B cell (primary cell): ENCODE measurements at regions not wholly inside any gene's neighbourhood (a gene's known extent, or its start where the extent isn't known, plus 50 kb on each side); places are given as distances from the start of the nearest gene placed in this dataset.

Source experiments
- ATAC-seq: fragments of 200-7000 bp; cut with Tn5 transposase; one replicate; pipeline ENCODE4 v1.10.0; 2021; ENCODE audit warnings: low read depth, mild to moderate bottlenecking, moderate number of reproducible peaks, moderate library complexity
- CTCF ChIA-PET: fragments of 350-600 bp; sonication (Branson Sonifier 250); formaldehyde crosslinking; loops from one replicate; lab custom pipeline; 2021; ENCODE audit warnings: antibody characterized with exemption, inconsistent platforms; lab: Charles Lee
- POLR2A ChIA-PET: fragments of 350-600 bp; sonication (Branson Sonifier 250); formaldehyde crosslinking; loops from one replicate; lab custom pipeline; 2021; ENCODE audit warnings: antibody characterized with exemption; lab: Charles Lee
- DNase-seq: peaks from one replicate; pipeline ENCODE4 v3.0.0; 2013
- H2AFZ ChIP-seq: 2 replicates; pipeline ENCODE4 v1.6.1; 2012; ENCODE audit warnings: mild to moderate bottlenecking, low read depth, low read length; ENCODE audit not compliant: insufficient read depth, poor library complexity, severe bottlenecking
- H3K27ac ChIP-seq, 2 donors: 1 replicate in 1 of 2; 2 replicates in 1 of 2; pipeline ENCODE4 v1.5.1; 2012 to 2013; ENCODE audit warnings: low read length in 2 of 2, mild to moderate bottlenecking in 2 of 2, moderate library complexity in 1 of 2
- H3K27me3 ChIP-seq, 4 experiments: fragments of 200-600 bp in 1 of 4; sonication (generic) in 1 of 4; replicated peaks in 1 of 4; 1 replicate in 2 of 4; 2 replicates in 2 of 4; pipeline versions ENCODE4 v1.6.1 to v1.7.0; 2013 to 2016; ENCODE audit warnings: low read length in 3 of 4, mild to moderate bottlenecking in 2 of 4, mixed read lengths in 1 of 4, moderate library complexity in 1 of 4; ENCODE audit not compliant: insufficient read depth in 4 of 4, control insufficient read depth in 3 of 4; ENCODE audit errors: control extremely low read depth in 1 of 4
- H3K36me3 ChIP-seq, 2 experiments: replicated peaks in 1 of 2; 1 replicate in 1 of 2; 2 replicates in 1 of 2; pipeline versions ENCODE4 v1.6.1 to v1.7.1; 2013; ENCODE audit warnings: low read length in 1 of 2; ENCODE audit not compliant: insufficient read depth in 2 of 2, control insufficient read depth in 1 of 2; ENCODE audit errors: control extremely low read depth in 1 of 2, extremely low read depth in 1 of 2
- H3K4me1 ChIP-seq, 2 donors: fragments of 200-600 bp in 1 of 2; sonication (generic) in 1 of 2; 1 replicate in 1 of 2; 2 replicates in 1 of 2; pipeline versions ENCODE4 v1.5.1 to v1.6.1; 2013 to 2017; ENCODE audit warnings: low read length in 2 of 2; ENCODE audit not compliant: control insufficient read depth in 2 of 2, insufficient read depth in 2 of 2
- H3K4me2 ChIP-seq: replicated peaks from 2 replicates; pipeline ENCODE3; 2012; ENCODE audit warnings: mild to moderate bottlenecking, low read depth, low read length; ENCODE audit not compliant: poor library complexity, severe bottlenecking
- H3K4me3 ChIP-seq, 5 experiments: fragments of 200-600 bp in 1 of 5; sonication (generic) in 1 of 5; 1 replicate in 3 of 5; 2 replicates in 2 of 5; pipeline versions ENCODE4 v1.5.1 to v1.7.0; 2011 to 2016; ENCODE audit warnings: low read length in 4 of 5, mild to moderate bottlenecking in 4 of 5, low read depth in 2 of 5, control low read depth in 1 of 5, moderate library complexity in 1 of 5; ENCODE audit not compliant: insufficient read depth in 1 of 5; ENCODE audit errors: control extremely low read depth in 1 of 5, extremely low read depth in 1 of 5
- H3K79me2 ChIP-seq: fragments of 200-600 bp; sonication (generic); one replicate; pipeline ENCODE4 v1.6.0; 2016; ENCODE audit warnings: low read length; ENCODE audit not compliant: control insufficient read depth, insufficient read depth
- H3K9ac ChIP-seq: fragments of 200-600 bp; sonication (generic); 2 replicates; pipeline ENCODE4 v1.6.1; 2017; ENCODE audit warnings: mild to moderate bottlenecking, low read length, moderate library complexity
- H3K9me3 ChIP-seq, 3 donors: one replicate each; pipeline versions ENCODE4 v1.6.1 to v1.7.1; 2013; ENCODE audit warnings: low read length in 2 of 3; ENCODE audit not compliant: control insufficient read depth in 2 of 3, insufficient read depth in 1 of 3; ENCODE audit errors: control extremely low read depth in 1 of 3
- H4K20me1 ChIP-seq: 2 replicates; pipeline ENCODE4 v1.6.0; 2012; ENCODE audit warnings: mild to moderate bottlenecking, low read length; ENCODE audit not compliant: insufficient read depth, control insufficient read depth, poor library complexity, severe bottlenecking
- H3K27ac Mint-ChIP-seq: one replicate; pipeline ENCODE4 v1.8.0; 2021; ENCODE audit warnings: mixed read lengths
- H3K27me3 Mint-ChIP-seq: one replicate; pipeline ENCODE4 v1.8.0; 2021; ENCODE audit warnings: mixed read lengths
- H3K4me1 Mint-ChIP-seq: one replicate; pipeline ENCODE4 v1.8.0; 2021; ENCODE audit warnings: mixed read lengths
- H3K4me3 Mint-ChIP-seq: one replicate; pipeline ENCODE4 v1.8.0; 2021; ENCODE audit warnings: mixed read lengths
- H3K9me3 Mint-ChIP-seq: one replicate; pipeline ENCODE4 v1.8.0; 2022; ENCODE audit warnings: mixed read lengths; ENCODE audit not compliant: insufficient read depth
- CTCF ChIP-seq: fragments of 200-600 bp; IDR thresholded peaks from one replicate; pipeline ENCODE4 v1.8.0; 2022; ENCODE audit warnings: antibody characterized with exemption, mild to moderate bottlenecking
- EZH2 ChIP-seq: IDR thresholded peaks from 2 replicates; pipeline ENCODE4 v1.6.1; 2012; ENCODE audit warnings: borderline replicate concordance, low read depth, mild to moderate bottlenecking, moderate library complexity, low read length; ENCODE audit not compliant: insufficient read depth, poor library complexity, severe bottlenecking
- WGBS: methylation state at CpG from one replicate; pipeline ENCODE4 v1.1.5; 2013; ENCODE audit warnings: missing lambda C conversion rate; ENCODE audit not compliant: insufficient coverage; 5-methylcytosine and 5-hydroxymethylcytosine counted together
- intact Hi-C: fragments of 100-400 bp; cut with micrococcal nuclease; formaldehyde crosslinking; loops from one replicate; pipeline ENCODE4 v1.10.0; 2022

- Histone ChIP-seq H3K79me2 (no peaks in the 10 kb centered on the region), H3K4me2 (no peak overlapping the region), H3K9ac (no peak overlapping the region), H3K36me3 (no peaks in the 10 kb centered on the region), H3K4me3 (no peak overlapping the region), H4K20me1 (no peaks in the 10 kb centered on the region), H2AFZ (no peak overlapping the region), H3K27me3 (no peaks in the 10 kb centered on the region), H3K9me3 (no peaks in the 10 kb centered on the region), H3K4me1 (no peaks in the 10 kb centered on the region), H3K27ac (no peak overlapping the region)
- Mint-ChIP-seq H3K4me1 (no peaks in the 10 kb centered on the region), H3K9me3 (peaks cover 4% of the 10 kb centered on the region), H3K27ac (no peak overlapping the region), H3K4me3 (no peak overlapping the region), H3K27me3 (peaks cover 6% of the 10 kb centered on the region)
- 90% methylated on average over 2 of the region's 3 CpGs for WGBS
- no peak for ATAC-seq
- no peak for DNase-seq
- ChIA-PET CTCF (no interaction called here), POLR2A (no interaction called here)
- intact Hi-C loops, result no loop called here
- TF ChIP-seq EZH2 (no peak), CTCF (no peak)
Observed at GRCh38 chr5:155380480-155380879, 366.9 kb downstream of the KIF4B start.

- no peak overlapping the region for H3K27ac ChIP-seq
- H4K20me1 ChIP-seq, result no peaks in the 10 kb centered on the region
- H3K79me2 ChIP-seq, result no peaks in the 10 kb centered on the region
- peaks cover 9% of the 10 kb centered on the region for H3K27me3 Mint-ChIP-seq
- H3K36me3 ChIP-seq, result no peaks in the 10 kb centered on the region
- no peaks in the 10 kb centered on the region for H3K4me1 Mint-ChIP-seq
- CTCF ChIA-PET, result no interaction called here
- H3K4me1 ChIP-seq, result no peaks in the 10 kb centered on the region
- H3K27me3 ChIP-seq, result no peaks in the 10 kb centered on the region
- DNase-seq (no peak), ATAC-seq (no peak)
- H3K9me3 Mint-ChIP-seq, result peaks cover 4% of the 10 kb centered on the region
- no peak overlapping the region for H3K27ac Mint-ChIP-seq
- TF ChIP-seq CTCF, result no peak
- no peak for TF ChIP-seq EZH2
- H3K9ac ChIP-seq, result no peak overlapping the region
- no peak overlapping the region for H3K4me3 ChIP-seq
- POLR2A ChIA-PET, result no interaction called here
- no peak overlapping the region for H3K4me3 Mint-ChIP-seq
- intact Hi-C loops, result no loop called here
- H3K9me3 ChIP-seq, result no peaks in the 10 kb centered on the region
- no peak overlapping the region for H2AFZ ChIP-seq
- no peak overlapping the region for H3K4me2 ChIP-seq
Observed at GRCh38 chr5:155381654-155382053, 368.1 kb downstream of the KIF4B start.
